ENCODE measurements at regions not wholly inside any gene's neighbourhood (a gene's known extent, or its start where the extent isn't known, plus 50 kb on each side); places are given as distances from the start of the nearest gene placed in this dataset.

- Histone ChIP-seq H3K4me3 (no peak overlapping the region), H3K4me1 (no peaks in the 10 kb centered on the region), H3K27me3 (no peaks in the 10 kb centered on the region), H3K36me3 (no peaks in the 10 kb centered on the region), H3K27ac (no peak overlapping the region), H3K9me3 (no peaks in the 10 kb centered on the region)
- intact Hi-C loops (cut with DNase I) = no loop called here
- TF ChIP-seq CTCF (IDR thresholded peaks at IDR 0.05) = no peak
- TF ChIP-seq POLR2A (IDR thresholded peaks at IDR 0.05) = no peak
- DNase-seq = no peak
- 80 to 91% methylated on average over 4 to 5 of the region's 5 CpGs for WGBS, 2 donors
These were observed 361.6 kb upstream of the NR2F2 start for GRCh38 chr15:95968856-95969255.

GRCh38 chr15:95970326-95970725, 360.2 kb upstream of the NR2F2 start:
- Histone ChIP-seq H3K4me3 (no peak overlapping the region), H3K36me3 (no peaks in the 10 kb centered on the region), H3K4me1 (no peaks in the 10 kb centered on the region), H3K27ac (no peak overlapping the region), H3K27me3 (no peaks in the 10 kb centered on the region), H3K9me3 (no peaks in the 10 kb centered on the region)
- DNase-seq = no peak
- TF ChIP-seq CTCF (IDR thresholded peaks at IDR 0.05) (no peak), POLR2A (IDR thresholded peaks at IDR 0.05) (no peak)
- intact Hi-C loops (cut with DNase I) = no loop called here
- 63 to 73% methylated on average over 3 of the region's 3 CpGs for WGBS, 2 donors

DNA sequence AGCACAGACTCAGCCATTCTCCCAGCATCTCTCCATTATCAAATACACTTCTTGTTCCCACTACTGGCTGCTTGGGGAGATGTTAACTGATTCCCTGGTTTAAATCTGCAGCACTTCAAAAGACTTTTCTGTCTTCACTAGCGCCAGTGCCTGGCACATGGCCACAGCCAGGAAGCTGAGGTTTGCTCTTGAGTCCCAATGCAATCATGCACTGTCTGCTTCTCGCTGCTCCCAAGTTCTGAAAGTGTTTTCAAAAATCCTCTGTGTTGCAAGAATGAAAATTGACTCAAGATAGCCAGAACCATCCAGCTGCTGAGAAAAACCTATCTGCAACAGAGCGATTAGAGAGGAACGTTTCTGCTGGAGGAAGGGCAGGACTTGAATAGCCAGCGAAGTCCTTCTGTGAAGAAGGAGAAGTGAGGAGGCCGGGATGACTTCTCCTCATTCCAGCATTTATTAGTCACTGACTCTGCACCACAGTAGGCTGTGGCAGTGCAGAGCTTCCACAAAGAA, 358.4 kb upstream of the NR2F2 start:
- 57 to 59% methylated on average over 6 of the region's 6 CpGs for WGBS, 2 donors
- Histone ChIP-seq H3K27ac (peak overlapping the region in 1 of 4 donors; percentile 21), H3K4me3 (no peak overlapping the region), H3K4me1 (no peaks in the 10 kb centered on the region), H3K9me3 (no peaks in the 10 kb centered on the region), H3K36me3 (no peaks in the 10 kb centered on the region), H3K27me3 (no peaks in the 10 kb centered on the region)
- intact Hi-C loops (cut with DNase I) = no loop called here
- no peak for TF ChIP-seq CTCF (IDR thresholded peaks at IDR 0.05)
- TF ChIP-seq POLR2A (IDR thresholded peaks at IDR 0.05) = no peak
- DNase-seq = no peak

DNA sequence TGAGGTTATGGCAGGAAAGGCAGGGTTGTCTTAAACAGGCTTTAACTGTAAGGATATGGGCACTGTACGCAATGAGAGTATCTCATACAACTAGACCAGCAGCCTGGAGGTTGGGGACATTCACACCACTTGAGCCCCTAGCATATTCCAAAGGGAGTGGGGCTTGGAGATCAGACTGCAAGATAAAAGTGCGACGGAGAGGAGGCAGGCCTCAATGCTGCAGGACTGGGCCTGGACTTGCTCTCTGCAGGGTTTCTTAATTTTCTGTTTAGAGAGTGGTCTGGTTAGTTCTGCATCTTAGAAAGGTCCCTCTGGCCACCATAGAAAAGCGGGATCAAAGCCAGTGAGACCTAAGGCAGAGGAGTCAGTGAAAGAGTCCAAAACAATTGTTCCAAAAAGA, 357.7 kb upstream of the NR2F2 start:
- H3K27ac ChIP-seq = peak overlapping the region in 1 of 4 donors; percentile 23
- WGBS, 2 donors = 89 to 90% methylated on average over 3 to 4 of the region's 4 CpGs
- no peak for DNase-seq
- H3K9me3 ChIP-seq = no peaks in the 10 kb centered on the region
- intact Hi-C loops (cut with DNase I) = no loop called here
- no peaks in the 10 kb centered on the region for H3K36me3 ChIP-seq
- no peaks in the 10 kb centered on the region for H3K27me3 ChIP-seq
- TF ChIP-seq CTCF (IDR thresholded peaks at IDR 0.05) (no peak), POLR2A (IDR thresholded peaks at IDR 0.05) (no peak)
- no peak overlapping the region for H3K4me3 ChIP-seq
- H3K4me1 ChIP-seq = no peaks in the 10 kb centered on the region

GRCh38 chr15:95973566-95974256, 356.8 kb upstream of the NR2F2 start:
- TF ChIP-seq CTCF (IDR thresholded peaks at IDR 0.05) (no peak), POLR2A (IDR thresholded peaks at IDR 0.05) (no peak)
- no peaks in the 10 kb centered on the region for H3K36me3 ChIP-seq
- no peaks in the 10 kb centered on the region for H3K27me3 ChIP-seq
- no peak overlapping the region for H3K27ac ChIP-seq
- intact Hi-C loops (cut with DNase I) = no loop called here
- no peaks in the 10 kb centered on the region for H3K4me1 ChIP-seq
- no peaks in the 10 kb centered on the region for H3K9me3 ChIP-seq
- H3K4me3 ChIP-seq = no peak overlapping the region
- WGBS, 2 donors = 64 to 73% methylated on average over 7 of the region's 7 CpGs
- DNase-seq = no peak
